Endothelial cell of umbilical vein (primary cell): ENCODE measurements at regions not wholly inside any gene's neighbourhood (a gene's known extent, or its start where the extent isn't known, plus 50 kb on each side); places are given as distances from the start of the nearest gene placed in this dataset.
A peak's percentile ranks its signal among the peaks of the same experiment; 100 is the strongest.

ENCODE experiments used
- BruUV-seq: library from RNA; stranded (reverse); fragments of 400-500 nt; replicated peaks from 2 replicates; lab custom pipeline; 2021; lab: Mats Ljungman, UMichigan
- CTCF ChIA-PET: fragments of 300-600, 350-600 bp; sonication (Branson Sonifier 250); formaldehyde crosslinking; loops from one replicate; lab custom pipeline; 2021; ENCODE audit warnings: antibody characterized with exemption, inconsistent platforms; lab: Charles Lee
- POLR2A ChIA-PET: fragments of 300-600, 350-600 bp; sonication (Branson Sonifier 250); formaldehyde crosslinking; loops from one replicate; lab custom pipeline; 2021; ENCODE audit warnings: antibody characterized with exemption, inconsistent platforms; lab: Charles Lee
- DNase-seq: peaks from one replicate; pipeline ENCODE4 v3.0.0-alpha.2; 2011; ENCODE audit warnings: low read depth, low spot score
- FAIRE-seq: peaks from 2 replicates; lab custom pipeline; 2011; peaks lifted over from hg19 to GRCh38; lab: Jason Lieb, UNC
- H2AFZ ChIP-seq: 2 replicates; pipeline ENCODE4 v1.6.0; 2012; ENCODE audit warnings: low read depth, low read length, control low read depth, inconsistent platforms
- H3K27ac ChIP-seq: 2 replicates; pipeline ENCODE4 v1.5.1; 2011; ENCODE audit warnings: low read depth, mild to moderate bottlenecking, control low read depth, low read length, moderate library complexity; ENCODE audit not compliant: insufficient read depth
- H3K27me3 ChIP-seq, 2 experiments: 2 replicates each; pipeline versions ENCODE4 v1.6.0 to v1.6.1; 2011; ENCODE audit warnings: low read length in 2 of 2, mixed read lengths in 1 of 2; ENCODE audit not compliant: control insufficient read depth in 2 of 2, insufficient read depth in 2 of 2
- H3K36me3 ChIP-seq, 2 experiments: 2 replicates in 1 of 2; 3 replicates in 1 of 2; pipeline ENCODE4 v1.5.1; 2011; ENCODE audit warnings: low read length in 2 of 2, mild to moderate bottlenecking in 1 of 2, moderate library complexity in 1 of 2; ENCODE audit not compliant: control insufficient read depth in 2 of 2, insufficient read depth in 2 of 2; ENCODE audit errors: extremely low read depth in 1 of 2
- H3K4me1 ChIP-seq: 3 replicates; pipeline ENCODE4 v1.5.1; 2011; ENCODE audit warnings: mild to moderate bottlenecking, low read length; ENCODE audit not compliant: control insufficient read depth, insufficient read depth; ENCODE audit errors: extremely low read depth
- H3K4me2 ChIP-seq: 2 replicates; pipeline ENCODE4 v1.6.1; 2011; ENCODE audit warnings: low read length, control low read depth, mixed read lengths; ENCODE audit not compliant: insufficient read depth
- H3K4me3 ChIP-seq, 3 experiments: fragments of 200-600 bp in 1 of 3; sonication (generic), shearing (Covaris generic) in 1 of 3; replicated peaks in 1 of 3; 2 replicates each; pipeline ENCODE4 v1.5.1; 2011 to 2016; ENCODE audit warnings: control low read depth in 3 of 3, low read length in 3 of 3, mild to moderate bottlenecking in 2 of 3, inconsistent platforms in 1 of 3, low read depth in 1 of 3, moderate library complexity in 1 of 3; ENCODE audit not compliant: insufficient read depth in 1 of 3
- H3K79me2 ChIP-seq: 2 replicates; pipeline ENCODE4 v1.6.0; 2012; ENCODE audit warnings: low read length, inconsistent platforms; ENCODE audit not compliant: control insufficient read depth, insufficient read depth
- H3K9ac ChIP-seq: replicated peaks from 2 replicates; pipeline ENCODE3; 2011; ENCODE audit warnings: low read length, control low read depth; ENCODE audit not compliant: insufficient read depth; ENCODE audit errors: extremely low read depth
- H3K9me1 ChIP-seq: replicated peaks from 3 replicates; pipeline ENCODE4 v1.6.0; 2011; ENCODE audit warnings: mild to moderate bottlenecking, low read length; ENCODE audit not compliant: control insufficient read depth, insufficient read depth; ENCODE audit errors: extremely low read depth
- H3K9me3 ChIP-seq: replicated peaks from 2 replicates; pipeline ENCODE4 v1.5.1; 2012; ENCODE audit warnings: low read length, inconsistent platforms; ENCODE audit not compliant: control insufficient read depth, insufficient read depth
- H4K20me1 ChIP-seq: replicated peaks from 2 replicates; pipeline ENCODE3; 2011; ENCODE audit warnings: mild to moderate bottlenecking, low read length; ENCODE audit not compliant: control insufficient read depth, insufficient read depth; ENCODE audit errors: extremely low read depth
- EZH2 ChIP-seq: IDR thresholded peaks from 2 replicates; pipeline ENCODE4 v1.6.1; 2012; ENCODE audit warnings: borderline replicate concordance, low read depth, mild to moderate bottlenecking, moderate library complexity, low read length, inconsistent platforms; ENCODE audit not compliant: severe bottlenecking
- GATA2 ChIP-seq: IDR thresholded peaks from 2 replicates; pipeline ENCODE4 v1.7.0; 2011; ENCODE audit warnings: low read depth, mild to moderate bottlenecking, moderate library complexity, mixed read lengths, low read length; ENCODE audit not compliant: insufficient read length, insufficient read depth
- JUN ChIP-seq: IDR thresholded peaks from 2 replicates; pipeline ENCODE4 v1.6.1; 2011; ENCODE audit warnings: borderline replicate concordance, low read depth; ENCODE audit not compliant: insufficient read length, insufficient read depth
- MYC ChIP-seq: IDR thresholded peaks from one replicate; pipeline ENCODE4 v1.6.1; 2011; ENCODE audit warnings: mild to moderate bottlenecking, low read depth, low read length
- POLR2A ChIP-seq: IDR thresholded peaks from 2 replicates; pipeline ENCODE4 v1.6.1; 2012; ENCODE audit warnings: low read depth, mild to moderate bottlenecking, control low read depth, low read length
- POLR2AphosphoS5 ChIP-seq: IDR thresholded peaks from 2 replicates; pipeline ENCODE4 v1.6.1; 2012; ENCODE audit warnings: low read depth, mild to moderate bottlenecking, control low read depth, low read length, moderate library complexity; ENCODE audit not compliant: insufficient read depth
- dilution Hi-C: fragments of 300-500 bp; cut with MboI; formaldehyde crosslinking; loops from one replicate; pipeline ENCODE4 v1.15.0; 2019; ENCODE audit warnings: low sequenced_read_pairs; ENCODE audit not compliant: extremely low pct_ligation_motif_present
- intact Hi-C: fragments of 100-400 bp; cut with micrococcal nuclease; formaldehyde crosslinking; loops from one replicate; pipeline ENCODE4 v1.10.0; 2022
- TF ChIP-seq, protein P1 (sequence below), 2 donors: IDR thresholded peaks; 1 replicate in 1 of 2; 2 replicates in 1 of 2; pipeline ENCODE4 v1.5.1; 2011; ENCODE audit warnings: low read length in 2 of 2, mild to moderate bottlenecking in 2 of 2, moderate library complexity in 2 of 2, control low read depth in 1 of 2, inconsistent platforms in 1 of 2, low read depth in 1 of 2; ENCODE audit not compliant: insufficient read depth in 1 of 2; ENCODE audit errors: extremely low read depth in 1 of 2
- TF ChIP-seq, protein P2 (sequence below): IDR thresholded peaks from 2 replicates; pipeline ENCODE4 v1.6.1; 2011; ENCODE audit not compliant: insufficient read depth, insufficient read length

DNA sequence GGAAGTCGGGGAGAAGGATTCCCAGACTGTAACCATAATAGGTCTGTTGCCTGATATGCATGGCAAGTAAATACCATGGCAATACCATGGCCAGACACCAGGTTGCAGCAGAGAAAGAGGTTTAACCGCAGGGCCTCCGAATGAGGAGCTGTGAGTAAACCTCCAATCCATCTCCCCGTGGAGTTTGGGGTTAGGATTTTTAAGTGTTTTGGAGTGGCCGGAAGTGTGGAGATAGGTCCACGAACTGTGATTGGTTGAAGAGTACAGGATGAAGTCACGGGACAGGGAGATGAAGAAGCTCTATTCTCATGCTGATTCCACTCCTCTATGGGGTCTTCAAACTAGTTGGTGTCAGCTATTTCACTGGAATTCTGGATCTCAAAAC lies 127.9 kb downstream of the ST8SIA2 start:
- intact Hi-C loops (loop anchor here (1.0 to 2.0 kb wide), 9 partner anchors 12 to 425 kb away; partner anchors contain the start of gene FAM174B), dilution Hi-C loops (no loop called here)
- Histone ChIP-seq H3K27ac (no peak overlapping the region), H3K9me3 (no peaks in the 10 kb centered on the region), H4K20me1 (no peaks in the 10 kb centered on the region), H3K9ac (no peak overlapping the region), H3K4me3 (no peak overlapping the region), H3K27me3 (no peaks in the 10 kb centered on the region), H3K4me2 (no peak overlapping the region), H3K4me1 (peaks cover 6% of the 10 kb centered on the region), H3K9me1 (no peaks in the 10 kb centered on the region), H2AFZ (peak overlapping the region; percentile 32), H3K79me2 (no peaks in the 10 kb centered on the region), H3K36me3 (no peaks in the 10 kb centered on the region)
- peak; percentile 89 for DNase-seq
- no TSS peak for BruUV-seq
- TF ChIP-seq POLR2A (no peak), MYC (no peak), EZH2 (no peak), JUN (no peak), GATA2 (no peak), POLR2AphosphoS5 (no peak)
- TF ChIP-seq, protein P1, sequence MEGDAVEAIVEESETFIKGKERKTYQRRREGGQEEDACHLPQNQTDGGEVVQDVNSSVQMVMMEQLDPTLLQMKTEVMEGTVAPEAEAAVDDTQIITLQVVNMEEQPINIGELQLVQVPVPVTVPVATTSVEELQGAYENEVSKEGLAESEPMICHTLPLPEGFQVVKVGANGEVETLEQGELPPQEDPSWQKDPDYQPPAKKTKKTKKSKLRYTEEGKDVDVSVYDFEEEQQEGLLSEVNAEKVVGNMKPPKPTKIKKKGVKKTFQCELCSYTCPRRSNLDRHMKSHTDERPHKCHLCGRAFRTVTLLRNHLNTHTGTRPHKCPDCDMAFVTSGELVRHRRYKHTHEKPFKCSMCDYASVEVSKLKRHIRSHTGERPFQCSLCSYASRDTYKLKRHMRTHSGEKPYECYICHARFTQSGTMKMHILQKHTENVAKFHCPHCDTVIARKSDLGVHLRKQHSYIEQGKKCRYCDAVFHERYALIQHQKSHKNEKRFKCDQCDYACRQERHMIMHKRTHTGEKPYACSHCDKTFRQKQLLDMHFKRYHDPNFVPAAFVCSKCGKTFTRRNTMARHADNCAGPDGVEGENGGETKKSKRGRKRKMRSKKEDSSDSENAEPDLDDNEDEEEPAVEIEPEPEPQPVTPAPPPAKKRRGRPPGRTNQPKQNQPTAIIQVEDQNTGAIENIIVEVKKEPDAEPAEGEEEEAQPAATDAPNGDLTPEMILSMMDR (IDR thresholded peaks at IDR 0.05; ENCODE audit: extremely low read depth in 1 of 2, insufficient read depth in 1 of 2, low read depth in 1 of 2, low read length in 2 of 2), result peak; percentile 72
- TF ChIP-seq, protein P2, sequence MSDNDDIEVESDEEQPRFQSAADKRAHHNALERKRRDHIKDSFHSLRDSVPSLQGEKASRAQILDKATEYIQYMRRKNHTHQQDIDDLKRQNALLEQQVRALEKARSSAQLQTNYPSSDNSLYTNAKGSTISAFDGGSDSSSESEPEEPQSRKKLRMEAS, result no peak
- ChIA-PET POLR2A (interaction anchor here (0.5 kb wide), 1 partner anchor 144 kb away, joined by 5 read pairs; no protein-coding TSS in a partner anchor), CTCF (interaction anchor here (0.6 to 3.6 kb wide), 64 partner anchors 9 to 424 kb away, joined by 3 to 218 read pairs (median 4); partner anchors contain the start of gene FAM174B)
- FAIRE-seq, result peak; percentile 98
